ENCODE measurements at regions not wholly inside any gene's neighbourhood (a gene's known extent, or its start where the extent isn't known, plus 50 kb on each side); places are given as distances from the start of the nearest gene placed in this dataset.

GRCh38 chr6:98286620-98287019, 547.8 kb upstream of the POU3F2 start:
- TF ChIP-seq, protein P1, sequence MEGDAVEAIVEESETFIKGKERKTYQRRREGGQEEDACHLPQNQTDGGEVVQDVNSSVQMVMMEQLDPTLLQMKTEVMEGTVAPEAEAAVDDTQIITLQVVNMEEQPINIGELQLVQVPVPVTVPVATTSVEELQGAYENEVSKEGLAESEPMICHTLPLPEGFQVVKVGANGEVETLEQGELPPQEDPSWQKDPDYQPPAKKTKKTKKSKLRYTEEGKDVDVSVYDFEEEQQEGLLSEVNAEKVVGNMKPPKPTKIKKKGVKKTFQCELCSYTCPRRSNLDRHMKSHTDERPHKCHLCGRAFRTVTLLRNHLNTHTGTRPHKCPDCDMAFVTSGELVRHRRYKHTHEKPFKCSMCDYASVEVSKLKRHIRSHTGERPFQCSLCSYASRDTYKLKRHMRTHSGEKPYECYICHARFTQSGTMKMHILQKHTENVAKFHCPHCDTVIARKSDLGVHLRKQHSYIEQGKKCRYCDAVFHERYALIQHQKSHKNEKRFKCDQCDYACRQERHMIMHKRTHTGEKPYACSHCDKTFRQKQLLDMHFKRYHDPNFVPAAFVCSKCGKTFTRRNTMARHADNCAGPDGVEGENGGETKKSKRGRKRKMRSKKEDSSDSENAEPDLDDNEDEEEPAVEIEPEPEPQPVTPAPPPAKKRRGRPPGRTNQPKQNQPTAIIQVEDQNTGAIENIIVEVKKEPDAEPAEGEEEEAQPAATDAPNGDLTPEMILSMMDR (IDR thresholded peaks at IDR 0.05): no peak
- TF ChIP-seq POLR2A (IDR thresholded peaks at IDR 0.05): no peak
- H3K27me3 ChIP-seq: no peaks in the 10 kb centered on the region
- ATAC-seq: no peak
- no peaks in the 10 kb centered on the region for H3K4me1 ChIP-seq
- no peak for DNase-seq
- WGBS, 2 donors: 69 to 70% methylated on average over 3 of the region's 3 CpGs
- H3K36me3 ChIP-seq (replicated peaks in 1 of 2; ENCODE audit: insufficient read depth in 1 of 2, low read depth in 2 of 2): no peaks in the 10 kb centered on the region
- H3K27ac ChIP-seq: no peak overlapping the region
- intact Hi-C loops (cut with DNase I): no loop called here
- H3K4me3 ChIP-seq: no peak overlapping the region
- no peaks in the 10 kb centered on the region for H3K9me3 ChIP-seq

GRCh38 chr6:98287876-98288275, 546.5 kb upstream of the POU3F2 start:
- no peak overlapping the region for H3K27ac ChIP-seq
- no peak overlapping the region for H3K4me3 ChIP-seq
- no peaks in the 10 kb centered on the region for H3K27me3 ChIP-seq
- no peaks in the 10 kb centered on the region for H3K36me3 ChIP-seq (replicated peaks in 1 of 2; ENCODE audit: insufficient read depth in 1 of 2, low read depth in 2 of 2)
- no peaks in the 10 kb centered on the region for H3K4me1 ChIP-seq
- DNase-seq (no peak), ATAC-seq (no peak)
- H3K9me3 ChIP-seq: no peaks in the 10 kb centered on the region
- intact Hi-C loops (cut with DNase I): no loop called here
- no peak for TF ChIP-seq POLR2A (IDR thresholded peaks at IDR 0.05)
- TF ChIP-seq, protein P1 (IDR thresholded peaks at IDR 0.05): no peak
- WGBS, 2 donors: 48 to 51% methylated on average over 3 of the region's 3 CpGs

- no peak overlapping the region for H3K27ac ChIP-seq
- no peaks in the 10 kb centered on the region for H3K4me1 ChIP-seq
- TF ChIP-seq, protein P1 (IDR thresholded peaks at IDR 0.05): no peak
- no peak for TF ChIP-seq POLR2A (IDR thresholded peaks at IDR 0.05)
- no peak overlapping the region for H3K4me3 ChIP-seq
- WGBS, 2 donors: 17 to 22% methylated on average over 3 of the region's 3 CpGs
- no peaks in the 10 kb centered on the region for H3K9me3 ChIP-seq
- no peaks in the 10 kb centered on the region for H3K36me3 ChIP-seq (replicated peaks in 1 of 2; ENCODE audit: insufficient read depth in 1 of 2, low read depth in 2 of 2)
- ATAC-seq (no peak), DNase-seq (no peak)
- no peaks in the 10 kb centered on the region for H3K27me3 ChIP-seq
- intact Hi-C loops (cut with DNase I): no loop called here
Measured at GRCh38 chr6:98292810-98293209, 541.6 kb upstream of the POU3F2 start.

- H3K27me3 ChIP-seq: no peaks in the 10 kb centered on the region
- H3K36me3 ChIP-seq (replicated peaks in 1 of 2; ENCODE audit: insufficient read depth in 1 of 2, low read depth in 2 of 2): no peaks in the 10 kb centered on the region
- H3K4me1 ChIP-seq: no peaks in the 10 kb centered on the region
- DNase-seq (no peak), ATAC-seq (no peak)
- H3K9me3 ChIP-seq: no peaks in the 10 kb centered on the region
- no peak overlapping the region for H3K4me3 ChIP-seq
- TF ChIP-seq, protein P1 (IDR thresholded peaks at IDR 0.05): no peak
- TF ChIP-seq POLR2A (IDR thresholded peaks at IDR 0.05): no peak
- 15 to 25% methylated on average over 5 of the region's 5 CpGs for WGBS, 2 donors
- intact Hi-C loops (cut with DNase I): no loop called here
- H3K27ac ChIP-seq: no peak overlapping the region
Measured at GRCh38 chr6:98295515-98296175, 538.7 kb upstream of the POU3F2 start.

DNA sequence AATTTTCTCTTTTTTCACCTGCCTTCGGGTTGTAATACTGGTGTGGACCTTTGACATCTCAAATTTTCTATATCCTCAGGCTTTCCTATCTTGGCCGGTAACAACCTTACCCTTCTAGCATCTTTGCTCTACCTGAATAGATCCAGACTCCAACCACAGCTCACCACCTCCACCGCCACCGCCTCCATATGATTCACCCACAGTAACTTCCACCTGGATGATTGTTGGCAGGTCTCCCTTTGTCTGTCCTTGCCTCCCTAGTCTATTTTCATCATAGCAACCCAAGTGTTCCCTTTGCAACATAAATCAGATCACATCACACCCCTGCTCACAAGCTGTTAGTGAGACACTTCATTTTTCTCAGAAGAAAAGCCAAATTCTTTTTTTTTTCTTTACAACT, 525.8 kb upstream of the POU3F2 start:
- intact Hi-C loops (cut with DNase I): no loop called here
- Histone ChIP-seq H3K4me3 (no peak overlapping the region), H3K9me3 (no peaks in the 10 kb centered on the region), H3K36me3 (replicated peaks in 1 of 2; ENCODE audit: insufficient read depth in 1 of 2, low read depth in 2 of 2) (no peaks in the 10 kb centered on the region), H3K4me1 (no peaks in the 10 kb centered on the region), H3K27ac (no peak overlapping the region), H3K27me3 (no peaks in the 10 kb centered on the region)
- DNase-seq (no peak), ATAC-seq (no peak)
- WGBS, 2 donors: 75 to 82% methylated on average over 4 of the region's 4 CpGs
- no peak for TF ChIP-seq POLR2A (IDR thresholded peaks at IDR 0.05)
- TF ChIP-seq, protein P1 (IDR thresholded peaks at IDR 0.05): no peak
